Cardiac muscle cell (in vitro differentiated cells and primary cell): ENCODE measurements at regions not wholly inside any gene's neighbourhood (a gene's known extent, or its start where the extent isn't known, plus 50 kb on each side); places are given as distances from the start of the nearest gene placed in this dataset.
A peak's percentile ranks its signal among the peaks of the same experiment; 100 is the strongest.

Experiments used
- DNase-seq, 2 donors: peaks; one replicate each; pipeline versions ENCODE4 v3.0.0 to v3.0.0-alpha.2; 2010 to 2017; ENCODE audit warnings: low read depth in 1 of 2, low spot score in 1 of 2
- H3K27ac ChIP-seq: fragments of 200-600 bp; sonication (generic); 2 replicates; pipeline ENCODE4 v1.5.1; 2016
- H3K27me3 ChIP-seq: fragments of 200-600 bp; sonication (generic); 2 replicates; pipeline ENCODE4 v1.6.0; 2016; ENCODE audit warnings: control low read depth
- H3K36me3 ChIP-seq: fragments of 200-600 bp; sonication (generic); 2 replicates; pipeline ENCODE4 v1.5.1; 2016; ENCODE audit warnings: control low read depth
- H3K4me1 ChIP-seq: fragments of 200-600 bp; sonication (generic); 2 replicates; pipeline ENCODE4 v1.8.1; 2017; ENCODE audit warnings: low read depth, mild to moderate bottlenecking, mixed run types
- H3K4me3 ChIP-seq: fragments of 200-600 bp; sonication (generic); 2 replicates; pipeline ENCODE4 v1.5.1; 2016; ENCODE audit warnings: mild to moderate bottlenecking
- H3K9me3 ChIP-seq: fragments of 200-600 bp; sonication (generic); 2 replicates; pipeline ENCODE4 v1.5.1; 2017; ENCODE audit warnings: low read depth, mild to moderate bottlenecking, control low read depth
- TF ChIP-seq, protein P1 (sequence below): IDR thresholded peaks from 2 replicates; pipeline ENCODE4 v1.5.1; 2012; ENCODE audit warnings: low read depth, mild to moderate bottlenecking, low read length

DNA sequence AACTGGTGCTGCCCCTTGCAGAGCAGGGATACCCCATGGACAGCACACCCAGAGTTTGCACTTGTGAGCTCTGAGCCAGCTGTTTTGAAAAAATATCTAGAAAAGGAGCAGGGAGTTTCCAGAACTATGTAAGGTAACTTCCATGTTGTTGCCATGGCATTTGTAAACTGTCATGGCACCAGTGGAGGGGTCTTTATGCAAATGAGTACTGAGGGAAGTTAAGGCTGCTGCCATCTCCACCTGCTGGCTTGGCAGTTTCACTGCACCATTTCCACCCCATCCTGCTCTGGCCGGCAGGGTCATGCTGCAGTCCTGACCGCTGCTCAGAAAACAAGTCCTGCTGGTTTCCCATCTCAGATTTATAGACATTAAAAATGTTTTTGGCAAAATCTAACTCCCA, 52.3 kb upstream of the SNTG2 start:
- Histone ChIP-seq H3K4me3 (no peak overlapping the region), H3K9me3 (no peaks in the 10 kb centered on the region), H3K27me3 (no peaks in the 10 kb centered on the region), H3K27ac (no peak overlapping the region), H3K36me3 (no peaks in the 10 kb centered on the region), H3K4me1 (no peaks in the 10 kb centered on the region)
- TF ChIP-seq, protein P1, sequence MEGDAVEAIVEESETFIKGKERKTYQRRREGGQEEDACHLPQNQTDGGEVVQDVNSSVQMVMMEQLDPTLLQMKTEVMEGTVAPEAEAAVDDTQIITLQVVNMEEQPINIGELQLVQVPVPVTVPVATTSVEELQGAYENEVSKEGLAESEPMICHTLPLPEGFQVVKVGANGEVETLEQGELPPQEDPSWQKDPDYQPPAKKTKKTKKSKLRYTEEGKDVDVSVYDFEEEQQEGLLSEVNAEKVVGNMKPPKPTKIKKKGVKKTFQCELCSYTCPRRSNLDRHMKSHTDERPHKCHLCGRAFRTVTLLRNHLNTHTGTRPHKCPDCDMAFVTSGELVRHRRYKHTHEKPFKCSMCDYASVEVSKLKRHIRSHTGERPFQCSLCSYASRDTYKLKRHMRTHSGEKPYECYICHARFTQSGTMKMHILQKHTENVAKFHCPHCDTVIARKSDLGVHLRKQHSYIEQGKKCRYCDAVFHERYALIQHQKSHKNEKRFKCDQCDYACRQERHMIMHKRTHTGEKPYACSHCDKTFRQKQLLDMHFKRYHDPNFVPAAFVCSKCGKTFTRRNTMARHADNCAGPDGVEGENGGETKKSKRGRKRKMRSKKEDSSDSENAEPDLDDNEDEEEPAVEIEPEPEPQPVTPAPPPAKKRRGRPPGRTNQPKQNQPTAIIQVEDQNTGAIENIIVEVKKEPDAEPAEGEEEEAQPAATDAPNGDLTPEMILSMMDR, result no peak
- no peak for DNase-seq

DNA sequence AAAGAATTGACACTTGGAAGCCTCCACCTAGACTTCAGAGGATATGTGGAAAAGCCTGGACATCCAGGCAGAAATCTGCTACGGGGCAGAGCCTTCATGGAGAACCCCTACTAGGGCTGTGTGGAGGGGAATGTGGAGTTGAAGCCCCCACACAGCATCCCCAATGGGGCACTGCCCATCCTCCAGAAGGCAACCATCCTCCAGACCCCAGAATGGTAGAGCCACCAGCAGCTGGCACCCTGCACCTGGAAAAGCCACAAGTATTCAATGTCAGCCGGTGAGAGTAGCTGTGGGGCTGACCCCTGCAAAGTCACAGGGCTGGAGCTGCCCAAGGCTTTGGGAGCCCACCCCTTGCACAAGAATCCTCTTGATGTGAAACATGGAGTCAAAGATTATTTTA, 53.6 kb upstream of the SNTG2 start:
- H3K36me3 ChIP-seq, result no peaks in the 10 kb centered on the region
- H3K27ac ChIP-seq, result no peak overlapping the region
- no peaks in the 10 kb centered on the region for H3K4me1 ChIP-seq
- TF ChIP-seq, protein P1, result no peak
- no peak overlapping the region for H3K4me3 ChIP-seq
- H3K9me3 ChIP-seq, result no peaks in the 10 kb centered on the region
- DNase-seq, result no peak
- H3K27me3 ChIP-seq, result peaks cover 7% of the 10 kb centered on the region

DNA sequence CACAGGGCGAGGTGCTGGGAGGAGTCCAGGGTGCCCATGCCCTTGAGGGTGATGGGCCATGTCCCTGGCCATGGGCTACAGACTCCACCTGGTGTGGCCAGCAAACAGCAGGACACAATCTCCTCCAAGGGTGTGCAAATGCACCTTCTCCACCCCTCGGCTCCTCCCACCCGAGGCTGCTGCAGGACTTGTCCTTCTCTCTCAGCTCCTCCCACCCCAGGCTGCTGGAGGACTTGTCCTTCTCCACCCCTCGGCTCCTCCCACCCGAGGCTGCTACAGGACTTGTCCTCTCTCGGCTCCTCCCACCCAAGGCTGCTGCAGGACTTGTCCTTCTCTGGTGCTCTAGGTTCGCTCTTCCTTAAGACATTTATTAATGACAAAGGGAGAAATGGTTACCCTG, 57.3 kb upstream of the SNTG2 start:
- Histone ChIP-seq H3K36me3 (no peaks in the 10 kb centered on the region), H3K4me3 (no peak overlapping the region), H3K4me1 (no peaks in the 10 kb centered on the region), H3K27me3 (peaks cover 35% of the 10 kb centered on the region), H3K9me3 (no peaks in the 10 kb centered on the region), H3K27ac (no peak overlapping the region)
- TF ChIP-seq, protein P1, result no peak
- peak; percentile 2 to 28 for DNase-seq

DNA sequence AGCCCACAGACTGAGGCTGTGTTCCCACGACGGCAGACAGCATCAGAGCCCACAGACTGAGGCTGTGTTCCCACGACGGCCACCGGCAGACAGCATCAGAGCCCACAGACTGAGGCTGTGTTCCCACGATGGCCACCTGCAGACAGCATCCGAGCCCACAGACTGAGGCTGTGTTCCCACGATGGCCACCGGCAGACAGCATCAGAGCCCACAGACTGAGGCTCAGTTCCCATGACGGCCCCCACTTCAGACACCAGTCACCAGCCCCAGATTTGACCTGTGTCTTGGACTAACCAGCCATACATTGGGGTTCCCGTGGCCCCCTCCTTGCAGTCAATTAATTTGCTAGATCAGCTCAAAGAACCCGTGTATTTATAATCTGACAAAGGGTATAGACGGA, 57.8 kb upstream of the SNTG2 start:
- Histone ChIP-seq H3K9me3 (no peaks in the 10 kb centered on the region), H3K4me3 (no peak overlapping the region), H3K27ac (no peak overlapping the region), H3K36me3 (no peaks in the 10 kb centered on the region), H3K4me1 (no peaks in the 10 kb centered on the region), H3K27me3 (peaks cover 35% of the 10 kb centered on the region)
- TF ChIP-seq, protein P1, result no peak
- no peak for DNase-seq

DNA sequence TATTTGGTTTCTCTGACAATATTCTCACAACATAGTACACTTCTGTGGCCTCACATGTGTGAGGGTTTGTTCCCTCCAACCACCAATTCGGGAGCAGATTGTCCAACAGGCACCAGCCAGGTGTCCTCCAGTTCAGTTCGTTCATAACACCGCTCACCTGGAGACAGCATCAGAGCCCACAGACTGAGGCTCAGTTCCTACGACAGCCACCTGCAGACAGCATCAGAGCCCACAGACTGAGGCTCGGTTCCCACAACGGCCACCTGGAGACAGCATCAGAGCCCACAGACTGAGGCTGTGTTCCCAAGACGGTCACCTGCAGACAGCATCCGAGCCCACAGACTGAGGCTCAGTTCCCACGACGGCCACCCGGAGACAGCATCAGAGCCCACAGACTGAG, 58.2 kb upstream of the SNTG2 start:
- peaks cover 35% of the 10 kb centered on the region for H3K27me3 ChIP-seq
- TF ChIP-seq, protein P1, result no peak

DNA sequence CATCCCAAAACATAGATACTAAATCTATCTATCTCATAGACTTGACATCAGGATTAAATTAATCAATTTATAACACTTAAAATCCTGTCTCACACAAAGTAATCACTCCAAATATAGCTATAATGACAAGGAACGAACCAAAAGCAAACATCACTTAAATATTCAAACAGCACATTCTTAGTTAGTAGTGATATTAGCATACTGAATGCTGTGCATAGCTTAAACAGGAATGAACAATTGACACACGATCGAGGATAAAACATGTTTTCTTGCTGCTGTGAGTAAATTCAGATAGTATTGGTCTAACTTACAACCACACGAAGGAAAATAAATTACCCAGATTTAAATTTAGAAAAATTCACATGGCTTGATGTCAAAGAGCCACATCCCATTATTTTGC, 58.9 kb upstream of the SNTG2 start:
- peaks cover 38% of the 10 kb centered on the region for H3K27me3 ChIP-seq
- no peak overlapping the region for H3K27ac ChIP-seq
- no peaks in the 10 kb centered on the region for H3K4me1 ChIP-seq
- TF ChIP-seq, protein P1, result no peak
- no peaks in the 10 kb centered on the region for H3K9me3 ChIP-seq
- no peak overlapping the region for H3K4me3 ChIP-seq
- no peaks in the 10 kb centered on the region for H3K36me3 ChIP-seq
- DNase-seq, result no peak

More for the DNA sequence above, 58.2 kb upstream of the SNTG2 start:
- Histone ChIP-seq H3K4me1 (no peaks in the 10 kb centered on the region), H3K9me3 (no peaks in the 10 kb centered on the region), H3K4me3 (no peak overlapping the region), H3K27ac (no peak overlapping the region), H3K36me3 (no peaks in the 10 kb centered on the region)
- DNase-seq, result no peak
